Stimulated activated naive CD8-positive, alpha-beta T cell treated with anti-CD3 and anti-CD28 coated beads, Interleukin-15, Interleukin-2, amounts not matched to agents 100 ng/mL and 50 ng/mL, for 24 hours (primary cell): ENCODE measurements at regions not wholly inside any gene's neighbourhood (a gene's known extent, or its start where the extent isn't known, plus 50 kb on each side); places are given as distances from the start of the nearest gene placed in this dataset.

Experiments used
- H3K27ac Mint-ChIP-seq: one replicate; pipeline ENCODE4 v1.8.0; 2021; ENCODE audit warnings: mild to moderate bottlenecking, mixed read lengths
- H3K27me3 Mint-ChIP-seq: one replicate; pipeline ENCODE4 v1.8.0; 2021; ENCODE audit warnings: mixed read lengths
- H3K36me3 Mint-ChIP-seq: one replicate; pipeline ENCODE4 v1.8.0; 2021; ENCODE audit warnings: low read depth, mixed read lengths
- H3K4me1 Mint-ChIP-seq: one replicate; pipeline ENCODE4 v1.8.0; 2021; ENCODE audit warnings: low read depth, mixed read lengths
- H3K4me3 Mint-ChIP-seq: one replicate; pipeline ENCODE4 v1.8.0; 2021; ENCODE audit warnings: mild to moderate bottlenecking, mixed read lengths
- H3K9me3 Mint-ChIP-seq: one replicate; pipeline ENCODE4 v1.8.0; 2021; ENCODE audit warnings: mixed read lengths

- H3K4me1 Mint-ChIP-seq, result no peaks in the 10 kb centered on the region
- H3K27me3 Mint-ChIP-seq, result peaks cover 13% of the 10 kb centered on the region
- peaks cover 13% of the 10 kb centered on the region for H3K9me3 Mint-ChIP-seq
- H3K4me3 Mint-ChIP-seq, result no peak overlapping the region
- no peaks in the 10 kb centered on the region for H3K36me3 Mint-ChIP-seq
- no peak overlapping the region for H3K27ac Mint-ChIP-seq
These were observed 57.8 kb upstream of the NKX1-1 start for GRCh38 chr4:1463927-1464540.

- Mint-ChIP-seq H3K27ac (no peak overlapping the region), H3K4me1 (no peaks in the 10 kb centered on the region), H3K36me3 (no peaks in the 10 kb centered on the region), H3K9me3 (peaks cover 11% of the 10 kb centered on the region), H3K4me3 (no peak overlapping the region), H3K27me3 (peaks cover 13% of the 10 kb centered on the region)
These were observed 57.1 kb upstream of the NKX1-1 start for GRCh38 chr4:1463088-1463926.

- H3K4me3 Mint-ChIP-seq, result no peak overlapping the region
- H3K27ac Mint-ChIP-seq, result no peak overlapping the region
- no peaks in the 10 kb centered on the region for H3K4me1 Mint-ChIP-seq
- H3K9me3 Mint-ChIP-seq, result peaks cover 5% of the 10 kb centered on the region
- peaks cover 13% of the 10 kb centered on the region for H3K27me3 Mint-ChIP-seq
- no peaks in the 10 kb centered on the region for H3K36me3 Mint-ChIP-seq
These were observed 56.5 kb upstream of the NKX1-1 start for GRCh38 chr4:1462768-1463075.

GRCh38 chr4:1462009-1462767 lies 55.9 kb upstream of the NKX1-1 start:
- peaks cover under 1% of the 10 kb centered on the region for H3K9me3 Mint-ChIP-seq
- H3K27ac Mint-ChIP-seq, result no peak overlapping the region

GRCh38 chr4:1460967-1461868 lies 55.0 kb upstream of the NKX1-1 start:
- Mint-ChIP-seq H3K4me1 (no peaks in the 10 kb centered on the region), H3K4me3 (no peak overlapping the region), H3K36me3 (no peaks in the 10 kb centered on the region), H3K27me3 (peaks cover 13% of the 10 kb centered on the region), H3K27ac (no peak overlapping the region), H3K9me3 (no peaks in the 10 kb centered on the region)

More at GRCh38 chr4:1462009-1462767, 55.9 kb upstream of the NKX1-1 start:
- H3K27me3 Mint-ChIP-seq, result peaks cover 13% of the 10 kb centered on the region
- no peaks in the 10 kb centered on the region for H3K36me3 Mint-ChIP-seq
- H3K4me1 Mint-ChIP-seq, result no peaks in the 10 kb centered on the region
- no peak overlapping the region for H3K4me3 Mint-ChIP-seq

- H3K4me1 Mint-ChIP-seq, result no peaks in the 10 kb centered on the region
- no peak overlapping the region for H3K27ac Mint-ChIP-seq
- H3K36me3 Mint-ChIP-seq, result no peaks in the 10 kb centered on the region
These were observed 53.7 kb upstream of the NKX1-1 start for GRCh38 chr4:1459722-1460511.

GRCh38 chr4:1459081-1459721 lies 53.0 kb upstream of the NKX1-1 start:
- Mint-ChIP-seq H3K9me3 (no peaks in the 10 kb centered on the region), H3K27ac (no peak overlapping the region), H3K4me1 (no peaks in the 10 kb centered on the region), H3K4me3 (no peak overlapping the region), H3K27me3 (peaks cover 13% of the 10 kb centered on the region), H3K36me3 (no peaks in the 10 kb centered on the region)

More at GRCh38 chr4:1459722-1460511, 53.7 kb upstream of the NKX1-1 start:
- Mint-ChIP-seq H3K4me3 (no peak overlapping the region), H3K9me3 (no peaks in the 10 kb centered on the region), H3K27me3 (peaks cover 13% of the 10 kb centered on the region)

GRCh38 chr4:1458581-1458980 lies 52.3 kb upstream of the NKX1-1 start:
- Mint-ChIP-seq H3K27me3 (peaks cover 13% of the 10 kb centered on the region), H3K9me3 (peaks cover 6% of the 10 kb centered on the region), H3K4me1 (no peaks in the 10 kb centered on the region), H3K27ac (no peak overlapping the region), H3K4me3 (no peak overlapping the region), H3K36me3 (no peaks in the 10 kb centered on the region)
